ENCODE measurements at regions not wholly inside any gene's neighbourhood (a gene's known extent, or its start where the extent isn't known, plus 50 kb on each side); places are given as distances from the start of the nearest gene placed in this dataset.

GRCh38 chr21:10463156-10463555 lies 58.2 kb upstream of the TPTE start:
- TF ChIP-seq EZH2phosphoT487 (IDR thresholded peaks at IDR 0.05; ENCODE audit: insufficient read depth, low read depth), result no peak
- no peak for TF ChIP-seq EZH2 (IDR thresholded peaks at IDR 0.05; ENCODE audit: insufficient read depth, poor library complexity, severe bottlenecking)
